HL-60 (cell line): ENCODE measurements at regions not wholly inside any gene's neighbourhood (a gene's known extent, or its start where the extent isn't known, plus 50 kb on each side); places are given as distances from the start of the nearest gene placed in this dataset.

Experiments used
- DNase-seq, 2 experiments: peaks; one replicate each; pipeline ENCODE4 v3.0.0-alpha.2; 2010 to 2020; ENCODE audit warnings: low read depth in 1 of 2, low spot score in 1 of 2
- H3K27ac ChIP-seq: fragments of 250-450 bp; sonication (Bioruptor Pico); replicated peaks from 2 replicates; pipeline ENCODE4 v1.5.1; 2020; ENCODE audit warnings: mild to moderate bottlenecking, moderate library complexity
- H3K27me3 ChIP-seq: fragments of 250-450 bp; sonication (Bioruptor Pico); 2 replicates; pipeline ENCODE4 v1.5.1; 2021; ENCODE audit warnings: mild to moderate bottlenecking, moderate library complexity; ENCODE audit not compliant: insufficient read depth, poor library complexity, severe bottlenecking
- H3K4me3 ChIP-seq: replicated peaks from 2 replicates; pipeline ENCODE4 v1.5.1; 2011; ENCODE audit warnings: mild to moderate bottlenecking, control low read depth, low read length; ENCODE audit not compliant: insufficient read depth
- GABPA ChIP-seq: IDR thresholded peaks from 2 replicates; pipeline ENCODE4 v1.6.1; 2012; ENCODE audit warnings: low read depth
- POLR2AphosphoS5 ChIP-seq: IDR thresholded peaks from 2 replicates; pipeline ENCODE4 v1.6.1; 2012; ENCODE audit warnings: low read depth
- SPI1 ChIP-seq: IDR thresholded peaks from 2 replicates; pipeline ENCODE4 v1.6.1; 2012; ENCODE audit warnings: low read depth, mild to moderate bottlenecking, borderline replicate concordance
- TF ChIP-seq, protein P1 (sequence below): IDR thresholded peaks from one replicate; pipeline ENCODE4 v1.5.1; 2011; ENCODE audit warnings: low read length, control low read depth, inconsistent platforms; ENCODE audit not compliant: insufficient read depth
- TF ChIP-seq, protein P2 (sequence below): IDR thresholded peaks from 2 replicates; pipeline ENCODE4 v1.6.1; 2012; ENCODE audit warnings: low read depth; ENCODE audit not compliant: insufficient replicate concordance

DNA sequence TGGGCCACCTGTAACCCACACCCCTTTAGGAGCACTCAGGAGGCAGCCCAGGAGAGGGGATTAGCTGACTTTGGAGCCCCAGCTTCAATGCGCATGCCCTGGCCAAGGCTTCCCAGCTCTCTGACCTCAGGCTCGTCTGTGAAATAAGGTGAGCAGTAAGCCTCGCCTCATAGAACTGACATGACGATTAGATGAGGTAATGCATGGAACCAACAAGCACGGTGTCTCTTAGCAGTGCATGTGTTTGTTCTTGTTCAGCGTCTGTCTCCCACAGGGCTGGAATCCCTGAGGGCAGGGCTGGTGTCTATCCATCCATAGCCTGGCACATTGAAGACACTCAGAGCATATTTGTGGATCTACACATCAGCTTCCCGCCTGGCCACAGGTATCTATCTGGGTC, 415.4 kb downstream of the MN1 start:
- Histone ChIP-seq H3K27me3 (no peaks in the 10 kb centered on the region), H3K27ac (no peak overlapping the region), H3K4me3 (no peak overlapping the region)
- TF ChIP-seq POLR2AphosphoS5: no peak
- TF ChIP-seq SPI1: no peak
- TF ChIP-seq, protein P1, sequence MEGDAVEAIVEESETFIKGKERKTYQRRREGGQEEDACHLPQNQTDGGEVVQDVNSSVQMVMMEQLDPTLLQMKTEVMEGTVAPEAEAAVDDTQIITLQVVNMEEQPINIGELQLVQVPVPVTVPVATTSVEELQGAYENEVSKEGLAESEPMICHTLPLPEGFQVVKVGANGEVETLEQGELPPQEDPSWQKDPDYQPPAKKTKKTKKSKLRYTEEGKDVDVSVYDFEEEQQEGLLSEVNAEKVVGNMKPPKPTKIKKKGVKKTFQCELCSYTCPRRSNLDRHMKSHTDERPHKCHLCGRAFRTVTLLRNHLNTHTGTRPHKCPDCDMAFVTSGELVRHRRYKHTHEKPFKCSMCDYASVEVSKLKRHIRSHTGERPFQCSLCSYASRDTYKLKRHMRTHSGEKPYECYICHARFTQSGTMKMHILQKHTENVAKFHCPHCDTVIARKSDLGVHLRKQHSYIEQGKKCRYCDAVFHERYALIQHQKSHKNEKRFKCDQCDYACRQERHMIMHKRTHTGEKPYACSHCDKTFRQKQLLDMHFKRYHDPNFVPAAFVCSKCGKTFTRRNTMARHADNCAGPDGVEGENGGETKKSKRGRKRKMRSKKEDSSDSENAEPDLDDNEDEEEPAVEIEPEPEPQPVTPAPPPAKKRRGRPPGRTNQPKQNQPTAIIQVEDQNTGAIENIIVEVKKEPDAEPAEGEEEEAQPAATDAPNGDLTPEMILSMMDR: no peak
- no peak for TF ChIP-seq GABPA
- TF ChIP-seq, protein P2, sequence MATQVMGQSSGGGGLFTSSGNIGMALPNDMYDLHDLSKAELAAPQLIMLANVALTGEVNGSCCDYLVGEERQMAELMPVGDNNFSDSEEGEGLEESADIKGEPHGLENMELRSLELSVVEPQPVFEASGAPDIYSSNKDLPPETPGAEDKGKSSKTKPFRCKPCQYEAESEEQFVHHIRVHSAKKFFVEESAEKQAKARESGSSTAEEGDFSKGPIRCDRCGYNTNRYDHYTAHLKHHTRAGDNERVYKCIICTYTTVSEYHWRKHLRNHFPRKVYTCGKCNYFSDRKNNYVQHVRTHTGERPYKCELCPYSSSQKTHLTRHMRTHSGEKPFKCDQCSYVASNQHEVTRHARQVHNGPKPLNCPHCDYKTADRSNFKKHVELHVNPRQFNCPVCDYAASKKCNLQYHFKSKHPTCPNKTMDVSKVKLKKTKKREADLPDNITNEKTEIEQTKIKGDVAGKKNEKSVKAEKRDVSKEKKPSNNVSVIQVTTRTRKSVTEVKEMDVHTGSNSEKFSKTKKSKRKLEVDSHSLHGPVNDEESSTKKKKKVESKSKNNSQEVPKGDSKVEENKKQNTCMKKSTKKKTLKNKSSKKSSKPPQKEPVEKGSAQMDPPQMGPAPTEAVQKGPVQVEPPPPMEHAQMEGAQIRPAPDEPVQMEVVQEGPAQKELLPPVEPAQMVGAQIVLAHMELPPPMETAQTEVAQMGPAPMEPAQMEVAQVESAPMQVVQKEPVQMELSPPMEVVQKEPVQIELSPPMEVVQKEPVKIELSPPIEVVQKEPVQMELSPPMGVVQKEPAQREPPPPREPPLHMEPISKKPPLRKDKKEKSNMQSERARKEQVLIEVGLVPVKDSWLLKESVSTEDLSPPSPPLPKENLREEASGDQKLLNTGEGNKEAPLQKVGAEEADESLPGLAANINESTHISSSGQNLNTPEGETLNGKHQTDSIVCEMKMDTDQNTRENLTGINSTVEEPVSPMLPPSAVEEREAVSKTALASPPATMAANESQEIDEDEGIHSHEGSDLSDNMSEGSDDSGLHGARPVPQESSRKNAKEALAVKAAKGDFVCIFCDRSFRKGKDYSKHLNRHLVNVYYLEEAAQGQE: no peak
- DNase-seq: no peak

- TF ChIP-seq POLR2AphosphoS5: no peak
- no peak for TF ChIP-seq SPI1
- TF ChIP-seq, protein P2: no peak
- TF ChIP-seq, protein P1: no peak
- TF ChIP-seq GABPA: no peak
- no peak for DNase-seq
- H3K27ac ChIP-seq: no peak overlapping the region
- H3K4me3 ChIP-seq: no peak overlapping the region
- H3K27me3 ChIP-seq: no peaks in the 10 kb centered on the region
Measured at GRCh38 chr22:27387561-27387960, 414.0 kb downstream of the MN1 start.

- no peak for DNase-seq
Measured at GRCh38 chr22:27388090-27388600, 413.4 kb downstream of the MN1 start.

More at GRCh38 chr22:27388090-27388600, 413.4 kb downstream of the MN1 start:
- TF ChIP-seq, protein P2: no peak
- no peak for TF ChIP-seq POLR2AphosphoS5
- no peak for TF ChIP-seq GABPA
- no peak overlapping the region for H3K4me3 ChIP-seq
- no peaks in the 10 kb centered on the region for H3K27me3 ChIP-seq
- H3K27ac ChIP-seq: no peak overlapping the region
